ENCODE measurements at regions not wholly inside any gene's neighbourhood (a gene's known extent, or its start where the extent isn't known, plus 50 kb on each side); places are given as distances from the start of the nearest gene placed in this dataset.

GRCh38 chr5:8824371-8824770, 721.5 kb downstream of the SEMA5A start:
- TF ChIP-seq, protein P1, sequence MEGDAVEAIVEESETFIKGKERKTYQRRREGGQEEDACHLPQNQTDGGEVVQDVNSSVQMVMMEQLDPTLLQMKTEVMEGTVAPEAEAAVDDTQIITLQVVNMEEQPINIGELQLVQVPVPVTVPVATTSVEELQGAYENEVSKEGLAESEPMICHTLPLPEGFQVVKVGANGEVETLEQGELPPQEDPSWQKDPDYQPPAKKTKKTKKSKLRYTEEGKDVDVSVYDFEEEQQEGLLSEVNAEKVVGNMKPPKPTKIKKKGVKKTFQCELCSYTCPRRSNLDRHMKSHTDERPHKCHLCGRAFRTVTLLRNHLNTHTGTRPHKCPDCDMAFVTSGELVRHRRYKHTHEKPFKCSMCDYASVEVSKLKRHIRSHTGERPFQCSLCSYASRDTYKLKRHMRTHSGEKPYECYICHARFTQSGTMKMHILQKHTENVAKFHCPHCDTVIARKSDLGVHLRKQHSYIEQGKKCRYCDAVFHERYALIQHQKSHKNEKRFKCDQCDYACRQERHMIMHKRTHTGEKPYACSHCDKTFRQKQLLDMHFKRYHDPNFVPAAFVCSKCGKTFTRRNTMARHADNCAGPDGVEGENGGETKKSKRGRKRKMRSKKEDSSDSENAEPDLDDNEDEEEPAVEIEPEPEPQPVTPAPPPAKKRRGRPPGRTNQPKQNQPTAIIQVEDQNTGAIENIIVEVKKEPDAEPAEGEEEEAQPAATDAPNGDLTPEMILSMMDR (IDR thresholded peaks at IDR 0.05) = no peak
- no peak for TF ChIP-seq POLR2AphosphoS5 (IDR thresholded peaks at IDR 0.05; ENCODE audit: insufficient read depth in 1 of 2, low read depth in 1 of 2)
